Transverse colon (tissue), 3 donors: ENCODE measurements at regions not wholly inside any gene's neighbourhood (a gene's known extent, or its start where the extent isn't known, plus 50 kb on each side); places are given as distances from the start of the nearest gene placed in this dataset.

Experiments
- CTCF ChIP-seq, 5 experiments: fragments of 200-600 bp in 3 of 5; fragments of 450-650 bp in 2 of 5; sonication (generic) in 3 of 5; IDR thresholded peaks; 1 replicate in 2 of 5; 2 replicates in 3 of 5; pipeline ENCODE4 v1.5.1; 2016 to 2017; ENCODE audit warnings: antibody characterized with exemption in 5 of 5, inconsistent platforms in 3 of 5, mild to moderate bottlenecking in 2 of 5, moderate library complexity in 1 of 5
- EP300 ChIP-seq: sonication (generic); formaldehyde crosslinking; IDR thresholded peaks from one replicate; pipeline ENCODE4 v1.6.1; 2017; ENCODE audit warnings: antibody characterized with exemption, low read depth
- POLR2A ChIP-seq: fragments of 450-650 bp; IDR thresholded peaks from one replicate; pipeline ENCODE4 v1.6.1; 2016; ENCODE audit warnings: antibody characterized with exemption, mild to moderate bottlenecking, moderate library complexity

GRCh38 chr9:4380406-4380805, 80.5 kb upstream of the GLIS3 start:
- TF ChIP-seq POLR2A (no peak), CTCF (IDR thresholded peaks at IDR 0.05) (no peak), EP300 (no peak)
